GM12892 (cell line): ENCODE measurements at regions not wholly inside any gene's neighbourhood (a gene's known extent, or its start where the extent isn't known, plus 50 kb on each side); places are given as distances from the start of the nearest gene placed in this dataset.

Source experiments
- POLR2A ChIP-seq: IDR thresholded peaks from 2 replicates; pipeline ENCODE4 v1.6.1; 2011; ENCODE audit warnings: low read depth, low read length, control low read depth
- POLR2AphosphoS5 ChIP-seq: IDR thresholded peaks from 2 replicates; pipeline ENCODE4 v1.6.1; 2011; ENCODE audit warnings: low read depth, low read length, control low read depth
- TAF1 ChIP-seq: IDR thresholded peaks from 2 replicates; pipeline ENCODE4 v1.6.1; 2011; ENCODE audit warnings: low read depth, mild to moderate bottlenecking, control low read depth, low read length, borderline replicate concordance

- TF ChIP-seq POLR2A, result no peak
- no peak for TF ChIP-seq POLR2AphosphoS5
- no peak for TF ChIP-seq TAF1
Observed at GRCh38 chr10:130745821-130746220, 565.7 kb downstream of the TCERG1L start.
